GM06990 (cell line): ENCODE measurements at regions not wholly inside any gene's neighbourhood (a gene's known extent, or its start where the extent isn't known, plus 50 kb on each side); places are given as distances from the start of the nearest gene placed in this dataset.

ENCODE experiments used
- DNase-seq: peaks from one replicate; pipeline ENCODE4 v3.0.0-alpha.2; 2011; ENCODE audit not compliant: insufficient read length; ENCODE audit errors: extremely low read depth
- H3K27me3 ChIP-seq: replicated peaks from 2 replicates; pipeline ENCODE4 v1.6.0; 2011; ENCODE audit warnings: low read length; ENCODE audit not compliant: control insufficient read depth, insufficient read depth
- H3K36me3 ChIP-seq: 2 replicates; pipeline ENCODE4 v1.5.1; 2011; ENCODE audit warnings: low read length; ENCODE audit not compliant: control insufficient read depth, insufficient read depth
- H3K4me3 ChIP-seq: replicated peaks from 2 replicates; pipeline ENCODE4 v1.5.1; 2011; ENCODE audit warnings: low read depth, mild to moderate bottlenecking, control low read depth, low read length
- TF ChIP-seq, protein P1 (sequence below): IDR thresholded peaks from 2 replicates; pipeline ENCODE4 v1.5.1; 2011; ENCODE audit warnings: low read length, control low read depth, mild to moderate bottlenecking, inconsistent platforms; ENCODE audit not compliant: insufficient read depth, poor library complexity, severe bottlenecking

DNA sequence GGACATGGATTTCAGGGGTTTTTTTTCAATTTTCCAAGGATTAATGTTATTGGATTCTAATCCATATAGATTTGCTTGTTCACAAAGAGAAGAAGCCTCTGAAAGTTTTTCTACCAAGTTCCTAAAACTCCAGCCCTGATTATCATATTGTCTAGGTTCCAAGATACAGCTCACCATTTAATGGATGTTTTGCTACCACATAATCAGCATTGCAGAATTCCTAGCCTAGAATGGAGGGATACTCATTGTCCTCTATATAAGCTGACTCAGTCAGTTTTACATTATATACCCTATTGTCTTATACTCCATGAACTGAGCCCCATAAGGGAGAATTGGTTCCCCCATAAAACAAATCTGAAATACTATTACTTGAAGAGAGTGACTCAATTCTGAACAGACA lies 664.7 kb upstream of the FAM241A start:
- DNase-seq: no peak
- TF ChIP-seq, protein P1, sequence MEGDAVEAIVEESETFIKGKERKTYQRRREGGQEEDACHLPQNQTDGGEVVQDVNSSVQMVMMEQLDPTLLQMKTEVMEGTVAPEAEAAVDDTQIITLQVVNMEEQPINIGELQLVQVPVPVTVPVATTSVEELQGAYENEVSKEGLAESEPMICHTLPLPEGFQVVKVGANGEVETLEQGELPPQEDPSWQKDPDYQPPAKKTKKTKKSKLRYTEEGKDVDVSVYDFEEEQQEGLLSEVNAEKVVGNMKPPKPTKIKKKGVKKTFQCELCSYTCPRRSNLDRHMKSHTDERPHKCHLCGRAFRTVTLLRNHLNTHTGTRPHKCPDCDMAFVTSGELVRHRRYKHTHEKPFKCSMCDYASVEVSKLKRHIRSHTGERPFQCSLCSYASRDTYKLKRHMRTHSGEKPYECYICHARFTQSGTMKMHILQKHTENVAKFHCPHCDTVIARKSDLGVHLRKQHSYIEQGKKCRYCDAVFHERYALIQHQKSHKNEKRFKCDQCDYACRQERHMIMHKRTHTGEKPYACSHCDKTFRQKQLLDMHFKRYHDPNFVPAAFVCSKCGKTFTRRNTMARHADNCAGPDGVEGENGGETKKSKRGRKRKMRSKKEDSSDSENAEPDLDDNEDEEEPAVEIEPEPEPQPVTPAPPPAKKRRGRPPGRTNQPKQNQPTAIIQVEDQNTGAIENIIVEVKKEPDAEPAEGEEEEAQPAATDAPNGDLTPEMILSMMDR: no peak
- Histone ChIP-seq H3K36me3 (no peaks in the 10 kb centered on the region), H3K27me3 (no peaks in the 10 kb centered on the region), H3K4me3 (no peak overlapping the region)

DNA sequence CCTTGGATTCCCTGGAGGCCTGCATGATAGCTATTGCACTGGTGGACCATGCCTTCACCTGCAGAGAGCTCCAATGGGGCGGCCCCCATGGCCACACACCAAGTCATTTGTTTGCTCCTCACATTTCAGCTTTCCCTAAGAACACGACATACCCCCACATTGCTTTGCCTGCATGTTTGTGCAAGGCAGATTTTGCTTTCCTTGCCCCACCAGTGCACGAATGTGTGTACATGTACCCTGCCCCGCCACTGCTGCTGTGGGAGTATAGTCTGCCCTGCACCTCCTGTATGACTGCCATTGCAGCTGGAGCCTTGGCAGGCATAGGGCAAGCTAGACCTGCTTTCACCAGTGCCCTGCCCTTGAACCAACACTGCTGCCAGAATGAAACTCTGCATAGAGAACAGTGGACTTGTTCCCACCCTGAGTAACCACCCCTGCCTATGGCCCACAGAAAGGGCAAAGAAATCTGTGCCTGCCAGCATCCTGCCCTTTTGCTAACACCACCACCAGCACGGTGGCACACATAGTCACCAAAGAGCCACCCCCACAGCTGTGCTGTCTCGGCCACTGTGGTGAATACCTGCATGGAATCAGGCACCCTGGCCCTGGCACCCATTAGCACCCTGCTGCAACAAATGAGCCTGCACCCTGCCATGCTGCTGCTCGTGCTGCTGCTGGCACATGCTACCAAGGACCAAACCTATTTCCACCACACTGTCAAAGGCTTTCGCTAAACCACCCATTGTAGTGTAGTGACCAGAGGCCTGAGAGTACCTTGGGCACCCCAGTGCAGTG lies 661.7 kb upstream of the FAM241A start:
- DNase-seq: no peak
- TF ChIP-seq, protein P1: no peak
- H3K36me3 ChIP-seq: no peaks in the 10 kb centered on the region
- H3K4me3 ChIP-seq: no peak overlapping the region
- no peaks in the 10 kb centered on the region for H3K27me3 ChIP-seq

- TF ChIP-seq, protein P1: no peak
These were observed 652.8 kb upstream of the FAM241A start for GRCh38 chr4:111492496-111492895.

DNA sequence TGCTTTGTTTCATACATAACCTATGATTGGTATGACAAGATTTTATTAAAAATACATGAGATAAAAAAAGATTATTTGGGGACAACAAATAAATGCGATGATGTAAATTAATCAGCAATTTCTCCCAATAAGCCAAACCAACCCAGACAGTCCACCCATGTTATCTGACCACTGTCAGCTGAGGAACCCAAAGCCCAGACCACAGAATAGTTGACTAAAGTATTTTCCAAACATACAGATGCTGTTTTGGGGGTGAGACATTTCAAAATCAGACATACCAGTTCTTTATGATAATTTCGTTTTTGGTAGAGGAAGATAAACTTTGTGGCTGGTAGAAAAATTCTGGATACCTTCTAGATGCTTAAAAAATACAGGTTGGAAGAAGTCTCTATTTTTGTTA lies 650.8 kb upstream of the FAM241A start:
- TF ChIP-seq, protein P1: no peak
- DNase-seq: no peak
- Histone ChIP-seq H3K4me3 (no peak overlapping the region), H3K27me3 (no peaks in the 10 kb centered on the region; the same call in 1 of the 2 replicates), H3K36me3 (no peaks in the 10 kb centered on the region)

More at GRCh38 chr4:111492496-111492895, 652.8 kb upstream of the FAM241A start:
- no peaks in the 10 kb centered on the region; the same call in 1 of the 2 replicates for H3K27me3 ChIP-seq
- no peak overlapping the region for H3K4me3 ChIP-seq
- no peak for DNase-seq
- no peaks in the 10 kb centered on the region for H3K36me3 ChIP-seq

DNA sequence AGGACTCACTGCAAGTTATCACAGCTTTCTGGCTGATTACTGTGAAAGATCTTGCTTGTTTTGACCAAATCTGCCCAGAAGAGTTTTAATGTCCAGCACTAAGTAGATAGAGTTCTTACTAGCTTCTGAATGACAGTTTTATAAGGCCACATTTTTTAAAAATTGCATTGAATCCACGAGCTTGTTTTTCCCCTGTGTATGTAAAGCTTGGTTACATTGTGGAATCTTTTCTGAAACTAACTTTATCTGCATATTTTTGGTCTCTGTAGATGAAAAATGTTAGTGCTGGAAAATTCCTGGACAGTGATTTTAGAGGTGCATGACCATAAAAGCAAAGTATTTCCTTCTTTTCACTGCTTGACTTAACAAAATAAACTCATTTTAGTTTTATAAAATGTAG lies 650.3 kb upstream of the FAM241A start:
- Histone ChIP-seq H3K36me3 (no peaks in the 10 kb centered on the region), H3K4me3 (no peak overlapping the region), H3K27me3 (no peaks in the 10 kb centered on the region; the same call in 1 of the 2 replicates)
- no peak for DNase-seq
- TF ChIP-seq, protein P1: no peak
